GM12892 (cell line): ENCODE measurements at regions not wholly inside any gene's neighbourhood (a gene's known extent, or its start where the extent isn't known, plus 50 kb on each side); places are given as distances from the start of the nearest gene placed in this dataset.

Experiments
- DNase-seq: peaks from one replicate; pipeline ENCODE4 v3.0.0; 2011; ENCODE audit not compliant: insufficient read length
- FAIRE-seq: peaks from 2 replicates; lab custom pipeline; 2011; peaks lifted over from hg19 to GRCh38; lab: Jason Lieb, UNC
- POLR2A ChIP-seq: IDR thresholded peaks from 2 replicates; pipeline ENCODE4 v1.6.1; 2011; ENCODE audit warnings: low read depth, low read length, control low read depth
- POLR2AphosphoS5 ChIP-seq: IDR thresholded peaks from 2 replicates; pipeline ENCODE4 v1.6.1; 2011; ENCODE audit warnings: low read depth, low read length, control low read depth
- TAF1 ChIP-seq: IDR thresholded peaks from 2 replicates; pipeline ENCODE4 v1.6.1; 2011; ENCODE audit warnings: low read depth, mild to moderate bottlenecking, control low read depth, low read length, borderline replicate concordance

DNA sequence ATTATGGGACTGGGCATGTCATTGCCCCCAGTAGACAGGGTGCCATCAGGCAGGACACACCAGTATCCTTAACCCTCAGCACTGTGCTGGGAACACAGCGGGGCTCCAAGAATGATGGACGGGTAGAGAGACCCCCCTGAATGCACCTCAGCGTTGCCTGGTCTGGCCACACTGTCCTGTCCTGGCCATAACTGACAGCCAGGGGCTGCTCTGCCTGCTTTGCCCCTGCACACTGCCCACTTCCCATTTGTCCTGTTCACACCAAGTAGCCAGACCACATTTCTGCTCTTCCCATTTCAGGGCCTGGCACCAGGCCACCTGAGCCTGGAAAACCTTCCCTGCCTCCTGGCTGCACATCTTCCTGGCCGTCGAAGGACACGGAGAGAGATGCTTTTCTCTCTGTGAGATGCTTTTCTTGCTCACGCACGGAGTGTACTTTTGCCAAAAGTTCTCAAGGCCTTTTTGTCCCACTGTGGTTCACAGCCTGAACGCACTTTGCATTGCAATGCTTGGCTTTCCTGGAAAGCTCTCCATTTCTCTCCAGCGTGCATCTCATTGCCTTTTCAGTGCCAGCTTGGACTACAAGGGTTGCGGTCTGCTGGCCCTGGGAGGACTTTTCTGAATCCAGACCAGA lies 131.0 kb upstream of the EEPD1 start:
- no peak for FAIRE-seq
- DNase-seq: no peak
- TF ChIP-seq POLR2AphosphoS5 (no peak), TAF1 (no peak), POLR2A (no peak)

DNA sequence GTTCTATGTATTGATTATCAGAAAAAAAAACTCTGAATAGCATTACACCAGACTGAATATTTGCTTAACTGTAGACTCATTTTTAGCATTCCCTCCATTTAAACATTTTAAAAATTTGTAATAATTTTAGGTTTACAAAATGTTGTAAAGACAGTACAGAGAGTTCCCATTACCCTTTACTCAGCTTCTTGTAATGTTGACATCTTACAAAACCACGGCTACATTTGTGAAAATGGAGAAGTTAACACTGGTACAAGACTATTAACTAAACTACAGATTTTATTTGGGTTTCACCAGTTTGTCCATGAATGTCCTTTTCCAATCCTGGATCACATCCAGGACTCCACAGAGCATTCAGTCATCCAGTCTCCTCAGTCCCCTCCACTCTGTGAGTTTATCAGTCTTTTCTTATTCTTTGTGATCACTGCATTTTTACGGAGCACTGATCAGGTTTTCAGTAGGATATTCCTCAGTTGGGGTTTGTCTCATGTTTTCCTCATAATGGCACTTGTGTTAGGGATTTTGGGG lies 130.0 kb upstream of the EEPD1 start:
- FAIRE-seq: no peak
- no peak for TF ChIP-seq TAF1
- TF ChIP-seq POLR2A: no peak
- TF ChIP-seq POLR2AphosphoS5: no peak
- DNase-seq: no peak

DNA sequence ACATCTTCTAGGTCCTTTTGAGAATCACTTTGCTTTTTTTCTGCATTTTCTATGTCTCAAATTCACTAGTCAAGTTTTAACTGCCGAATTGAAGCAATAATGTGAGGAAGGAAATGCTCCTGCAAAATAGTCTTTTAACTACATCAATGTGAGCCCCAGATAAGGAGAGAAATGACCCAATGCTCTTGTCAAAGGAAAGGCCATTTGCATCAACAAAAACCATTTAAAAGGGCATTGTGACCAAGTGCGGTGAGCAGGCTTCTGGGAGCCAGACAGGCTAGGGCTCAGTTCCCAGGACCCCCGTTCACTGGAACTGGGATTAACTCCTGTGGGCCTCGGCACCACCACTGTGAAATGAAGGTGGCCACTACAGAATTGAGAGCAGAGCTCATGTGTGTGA lies 127.9 kb upstream of the EEPD1 start:
- no peak for FAIRE-seq
- TF ChIP-seq POLR2AphosphoS5 (no peak), POLR2A (no peak), TAF1 (no peak)

DNA sequence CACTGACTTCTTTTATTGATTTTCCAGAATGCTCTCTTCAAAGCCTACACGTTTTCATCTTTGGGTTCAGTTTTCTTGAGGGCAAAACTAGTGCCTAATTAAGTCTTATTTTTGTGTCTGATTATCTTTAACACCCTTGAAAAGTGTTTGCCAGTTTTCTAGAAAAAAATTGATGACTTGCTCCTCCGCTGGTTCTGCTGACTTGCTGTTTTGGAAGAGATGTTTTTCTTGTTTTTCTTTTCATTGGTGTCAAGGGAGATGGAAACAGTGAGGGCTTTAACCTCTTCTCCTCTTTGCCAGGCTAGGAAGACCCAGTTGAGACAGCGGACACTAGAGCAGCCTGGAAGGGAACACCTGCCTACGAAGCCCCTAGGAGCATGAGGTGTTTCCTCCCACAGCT lies 123.7 kb upstream of the EEPD1 start:
- TF ChIP-seq POLR2AphosphoS5: no peak
- no peak for TF ChIP-seq POLR2A
- no peak for DNase-seq
- FAIRE-seq: no peak

More for the DNA sequence above, 127.9 kb upstream of the EEPD1 start:
- DNase-seq: no peak

DNA sequence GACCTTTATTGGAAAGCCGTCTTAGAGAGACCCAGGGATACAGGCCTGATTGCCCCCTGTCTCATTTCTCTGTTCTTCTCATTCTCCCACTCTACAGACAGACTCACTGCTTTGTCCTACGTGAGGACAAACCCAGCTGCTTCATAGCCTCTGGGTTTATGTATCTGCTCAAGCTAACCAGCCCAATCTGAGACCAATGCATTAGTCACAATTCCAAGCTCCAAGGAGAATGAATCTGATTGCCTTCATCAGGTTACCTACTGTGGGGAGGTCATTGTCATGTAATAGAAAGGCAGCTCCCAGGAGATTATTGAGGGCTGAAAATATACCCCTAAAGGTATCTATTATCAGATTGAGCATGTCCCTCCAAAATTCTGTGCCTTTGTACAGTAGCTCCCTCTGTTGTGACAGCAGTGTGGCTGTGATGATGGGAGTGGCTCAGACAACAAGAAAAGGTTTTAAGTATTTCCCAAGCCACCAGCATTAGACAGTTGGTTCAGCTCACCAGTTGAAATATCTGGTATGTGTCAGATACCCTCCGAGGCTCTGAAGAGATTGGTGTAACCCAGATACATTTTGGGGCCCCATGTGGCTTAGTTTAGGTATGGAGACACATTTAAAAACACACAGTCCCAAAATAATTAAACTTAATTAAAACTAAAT lies 123.1 kb upstream of the EEPD1 start:
- FAIRE-seq (no peak), DNase-seq (no peak)
- no peak for TF ChIP-seq POLR2A
- TF ChIP-seq POLR2AphosphoS5: no peak
- TF ChIP-seq TAF1: no peak

DNA sequence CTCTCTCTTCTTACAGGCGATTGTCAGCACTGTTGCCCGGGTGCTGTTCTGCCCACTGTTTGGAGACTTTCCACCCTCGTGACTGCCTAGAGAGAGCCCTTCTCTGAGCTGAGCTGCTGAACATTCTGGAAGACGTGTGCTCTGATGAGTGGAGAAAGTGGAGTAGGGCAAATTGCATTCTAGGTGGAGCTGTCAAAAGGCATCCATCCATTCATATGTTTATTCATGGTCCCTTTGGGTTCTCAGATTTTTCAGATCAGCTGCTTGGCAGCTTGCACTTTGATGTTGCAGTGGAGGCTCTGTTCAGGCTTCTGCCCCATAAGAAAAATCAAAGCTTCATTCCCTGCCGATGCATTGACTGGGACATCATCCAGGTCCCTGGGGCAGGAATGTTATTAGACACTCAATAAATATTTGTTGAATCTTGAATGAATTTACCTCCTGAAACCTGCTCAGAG lies 120.7 kb upstream of the EEPD1 start:
- DNase-seq (no peak), FAIRE-seq (no peak)
- TF ChIP-seq POLR2AphosphoS5: no peak
- no peak for TF ChIP-seq POLR2A
- no peak for TF ChIP-seq TAF1

DNA sequence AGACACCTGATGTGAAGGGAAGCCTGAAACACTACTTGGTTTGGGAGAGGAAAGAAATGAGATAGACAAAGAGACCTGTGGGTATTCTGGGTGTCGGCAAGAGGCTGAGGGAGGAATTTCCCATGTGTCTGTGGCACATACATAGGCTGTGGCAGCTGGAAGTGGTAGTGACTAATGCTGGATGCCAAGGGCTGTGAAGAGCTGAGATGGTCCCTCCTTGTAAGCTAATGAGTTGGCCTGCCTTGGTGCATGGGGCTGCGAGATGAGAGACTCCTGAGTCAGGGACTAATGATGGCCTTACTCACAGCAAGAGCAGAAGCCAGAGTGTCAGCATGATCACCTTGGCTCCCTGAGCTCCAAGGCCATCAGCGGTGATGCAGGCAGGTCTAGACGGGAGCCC lies 119.0 kb upstream of the EEPD1 start:
- no peak for FAIRE-seq

DNA sequence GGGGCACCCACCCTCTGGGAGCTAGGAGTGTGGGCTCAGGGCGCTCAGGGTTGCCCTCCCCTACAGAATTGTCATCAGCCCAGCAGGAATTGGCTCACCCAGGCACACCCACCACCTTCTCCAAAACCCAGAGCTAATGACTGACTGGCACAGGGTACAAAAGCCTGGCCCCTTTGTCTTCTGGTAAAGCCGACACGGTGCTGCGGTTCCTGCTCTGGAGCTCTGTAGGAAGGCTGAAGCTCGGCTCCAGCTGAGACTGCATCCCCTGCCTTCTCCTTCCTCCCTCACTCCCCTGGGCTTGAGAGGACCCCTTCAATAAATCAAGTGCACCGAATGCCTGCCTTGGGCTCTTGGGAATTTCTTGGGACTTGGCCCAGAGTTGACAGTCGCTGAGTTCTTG lies 117.9 kb upstream of the EEPD1 start:
- DNase-seq (no peak), FAIRE-seq (no peak)
- TF ChIP-seq POLR2AphosphoS5: no peak
- no peak for TF ChIP-seq POLR2A
- no peak for TF ChIP-seq TAF1

More for the DNA sequence above, 119.0 kb upstream of the EEPD1 start:
- TF ChIP-seq POLR2AphosphoS5 (no peak), TAF1 (no peak), POLR2A (no peak)
- DNase-seq: no peak

DNA sequence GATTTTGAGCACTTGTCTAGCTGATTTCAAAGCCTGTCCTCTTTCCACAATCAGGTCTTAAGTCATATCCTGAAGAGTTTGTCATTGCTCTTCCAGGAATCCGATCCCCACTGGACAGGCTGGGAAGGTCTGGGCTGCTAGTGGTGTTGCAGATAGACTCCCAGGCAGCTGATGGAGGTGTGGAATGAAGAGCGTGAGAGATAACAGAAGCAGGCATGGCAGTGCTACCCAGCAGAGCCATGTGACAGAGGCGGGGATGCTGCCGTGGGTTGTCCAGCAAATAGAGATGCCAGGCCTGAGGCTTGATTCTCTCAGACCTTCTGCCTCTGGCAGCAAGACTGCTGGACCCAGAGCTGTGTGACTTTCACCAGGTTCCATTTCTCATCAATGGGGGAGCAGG lies 116.5 kb upstream of the EEPD1 start:
- no peak for FAIRE-seq
- no peak for DNase-seq
- no peak for TF ChIP-seq TAF1
- TF ChIP-seq POLR2A: no peak
- no peak for TF ChIP-seq POLR2AphosphoS5

DNA sequence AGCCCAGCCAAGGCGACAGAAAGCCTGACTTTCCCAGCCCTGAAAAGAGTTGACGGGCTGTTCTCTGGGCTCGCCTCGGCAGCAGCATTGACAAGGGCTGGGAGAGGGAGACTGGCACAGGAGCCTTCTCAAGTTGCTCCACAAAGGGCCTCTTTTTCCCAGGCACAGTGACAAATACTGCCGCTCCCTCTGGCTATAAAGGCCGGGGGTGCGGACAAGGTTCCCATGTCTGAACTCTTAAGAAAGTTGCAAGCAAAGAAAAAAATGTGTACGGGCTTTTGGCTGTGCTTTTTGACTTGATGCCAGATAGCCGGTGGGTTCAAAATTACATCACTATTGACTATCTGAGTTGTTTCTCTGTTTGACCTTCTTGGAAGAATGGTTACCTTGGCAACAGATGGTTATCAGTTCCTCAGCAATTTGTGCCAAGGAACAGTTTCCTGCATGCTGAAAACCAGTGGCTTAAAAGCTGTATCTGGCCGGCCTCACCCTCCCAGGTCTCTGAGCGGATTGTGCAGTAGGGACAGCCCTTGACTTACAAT lies 115.9 kb upstream of the EEPD1 start:
- TF ChIP-seq TAF1 (no peak), POLR2A (no peak), POLR2AphosphoS5 (no peak)
- DNase-seq (no peak), FAIRE-seq (peak; percentile 57)

DNA sequence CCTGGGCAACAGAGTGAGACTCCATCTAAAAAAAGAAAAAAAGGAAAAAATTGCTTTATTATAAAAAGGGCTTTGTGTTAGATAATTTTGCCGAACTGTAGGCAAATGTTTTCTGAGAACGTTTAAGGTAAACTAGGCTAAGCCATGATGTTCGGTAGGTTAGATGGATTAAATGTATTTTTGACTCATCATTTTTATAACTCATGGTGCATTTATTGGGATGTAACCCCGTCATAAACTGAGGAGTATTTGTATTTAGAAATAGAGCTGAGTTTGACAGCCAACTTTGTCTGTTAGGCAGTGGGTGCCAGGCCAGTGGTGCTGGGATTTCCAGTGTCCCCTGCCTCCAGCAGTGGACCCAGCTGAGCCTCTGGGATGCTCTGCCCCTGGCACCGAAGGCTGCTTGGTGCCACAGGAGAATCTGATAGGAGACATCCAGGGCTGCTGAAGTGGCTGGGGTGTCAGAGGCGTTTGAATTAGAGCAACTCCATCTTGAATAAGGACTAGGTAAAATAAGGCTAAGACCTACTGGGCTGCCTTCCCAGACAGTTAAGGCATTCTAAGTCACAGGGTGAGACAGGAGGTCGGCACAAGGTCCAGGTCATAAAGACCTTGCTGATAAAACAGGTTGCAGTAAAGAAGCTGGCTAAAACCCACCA lies 114.9 kb upstream of the EEPD1 start:
- TF ChIP-seq POLR2A (no peak), TAF1 (no peak), POLR2AphosphoS5 (no peak)
- no peak for FAIRE-seq
- DNase-seq: no peak

DNA sequence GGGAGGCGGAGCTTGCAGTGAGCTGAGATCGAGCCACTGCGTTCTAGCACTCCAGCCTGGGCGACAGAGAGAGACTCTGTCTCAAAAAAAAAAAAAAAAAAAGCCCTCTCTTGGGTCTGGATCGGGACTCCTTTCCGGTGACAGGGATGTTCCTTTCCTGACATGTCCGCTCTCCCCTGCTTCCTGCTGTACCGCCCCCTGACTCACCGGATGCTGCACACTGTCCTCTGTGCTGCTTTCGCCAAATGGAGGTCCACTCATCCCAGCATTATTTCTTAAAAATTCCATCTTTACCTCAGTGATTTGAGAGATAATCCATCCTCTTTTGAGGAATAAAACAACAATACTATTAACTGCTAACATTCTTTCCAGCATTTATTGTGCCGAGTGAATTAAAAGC lies 113.8 kb upstream of the EEPD1 start:
- FAIRE-seq (no peak), DNase-seq (no peak)
- TF ChIP-seq POLR2AphosphoS5: no peak
- TF ChIP-seq POLR2A: no peak
- no peak for TF ChIP-seq TAF1
